MCF 10A (cell line): ENCODE measurements at regions not wholly inside any gene's neighbourhood (a gene's known extent, or its start where the extent isn't known, plus 50 kb on each side); places are given as distances from the start of the nearest gene placed in this dataset.

Experiments used
- BruUV-seq: library from RNA; stranded (reverse); fragments of 400-500 nt; replicated peaks from 2 replicates; lab custom pipeline; 2021; lab: Mats Ljungman, UMichigan
- CTCF ChIA-PET: fragments of 300-600 bp; sonication (Branson Sonifier 250); formaldehyde crosslinking; extraction: SDS; loops from one replicate; lab custom pipeline; 2021; ENCODE audit warnings: antibody characterized with exemption, inconsistent platforms; lab: Yijun Ruan, JAX
- POLR2A ChIA-PET: fragments of 300-600, 350-650 bp; sonication (Branson Sonifier 250); formaldehyde crosslinking; extraction: SDS; loops from one replicate; lab custom pipeline; 2020; ENCODE audit warnings: antibody characterized with exemption, inconsistent platforms; lab: Yijun Ruan, JAX
- DNase-seq: peaks from one replicate; pipeline ENCODE4 v3.0.0-alpha.2; 2018; ENCODE audit not compliant: unreplicated experiment
- H3K27ac Mint-ChIP-seq: one replicate; pipeline ENCODE4 v1.8.0; 2022; ENCODE audit warnings: mild to moderate bottlenecking, low read depth, mixed read lengths; ENCODE audit not compliant: unreplicated experiment
- H3K27me3 Mint-ChIP-seq: one replicate; pipeline ENCODE4 v1.8.0; 2022; ENCODE audit warnings: mixed read lengths; ENCODE audit not compliant: insufficient read depth, unreplicated experiment
- H3K36me3 Mint-ChIP-seq: one replicate; pipeline ENCODE4 v1.8.0; 2022; ENCODE audit warnings: mild to moderate bottlenecking, moderate library complexity, mixed read lengths; ENCODE audit not compliant: insufficient read depth, unreplicated experiment
- H3K4me1 Mint-ChIP-seq: one replicate; pipeline ENCODE4 v1.8.0; 2022; ENCODE audit warnings: mixed read lengths; ENCODE audit not compliant: insufficient read depth, unreplicated experiment
- H3K4me3 Mint-ChIP-seq: one replicate; pipeline ENCODE4 v1.8.0; 2022; ENCODE audit warnings: mild to moderate bottlenecking, moderate library complexity, mixed read lengths; ENCODE audit not compliant: unreplicated experiment
- H3K9me3 Mint-ChIP-seq: one replicate; pipeline ENCODE4 v1.8.0; 2022; ENCODE audit warnings: mixed read lengths; ENCODE audit not compliant: unreplicated experiment
- intact Hi-C: fragments of 100-400 bp; cut with micrococcal nuclease; formaldehyde crosslinking; loops from 2 replicates; pipeline ENCODE4 v1.14.1; 2022
- TF ChIP-seq, protein P1 (sequence below): fragments of 200-600 bp; IDR thresholded peaks from one replicate; pipeline ENCODE4 v1.8.0; 2022; ENCODE audit warnings: antibody characterized with exemption, mild to moderate bottlenecking; ENCODE audit not compliant: unreplicated experiment

DNA sequence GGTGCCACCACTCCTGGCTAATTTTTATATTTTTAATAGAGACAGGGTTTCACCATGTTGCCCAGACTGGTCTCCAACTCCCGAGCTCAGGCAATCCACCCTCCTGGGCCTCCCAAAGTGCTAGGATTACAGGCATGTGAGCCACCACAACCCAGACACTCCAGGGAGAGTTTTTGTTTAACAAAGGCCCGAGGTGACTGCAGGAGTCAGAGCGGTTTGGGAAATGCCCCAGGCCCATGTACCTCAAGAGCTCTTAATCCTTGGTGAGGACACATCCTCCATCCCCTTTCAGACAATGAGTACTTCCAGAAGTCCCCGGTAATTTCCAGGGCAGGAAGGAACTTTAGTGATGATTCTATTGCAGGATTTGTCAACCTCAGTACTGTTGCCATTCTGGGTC lies 176.0 kb downstream of the ESRRB start:
- Mint-ChIP-seq H3K27ac (no peak overlapping the region), H3K36me3 (no peaks in the 10 kb centered on the region), H3K9me3 (no peaks in the 10 kb centered on the region), H3K27me3 (no peaks in the 10 kb centered on the region), H3K4me1 (peaks cover 15% of the 10 kb centered on the region), H3K4me3 (no peak overlapping the region)
- no TSS peak for BruUV-seq
- ChIA-PET POLR2A (interaction anchor here (0.7 to 3.3 kb wide), 2 partner anchors 36 to 65 kb away, joined by 3 to 26 read pairs; no protein-coding TSS in a partner anchor), CTCF (interaction anchor here (0.7 to 1.0 kb wide), 4 partner anchors 11 to 104 kb away, joined by 3 to 4 read pairs (median 3); no protein-coding TSS in a partner anchor)
- TF ChIP-seq, protein P1, sequence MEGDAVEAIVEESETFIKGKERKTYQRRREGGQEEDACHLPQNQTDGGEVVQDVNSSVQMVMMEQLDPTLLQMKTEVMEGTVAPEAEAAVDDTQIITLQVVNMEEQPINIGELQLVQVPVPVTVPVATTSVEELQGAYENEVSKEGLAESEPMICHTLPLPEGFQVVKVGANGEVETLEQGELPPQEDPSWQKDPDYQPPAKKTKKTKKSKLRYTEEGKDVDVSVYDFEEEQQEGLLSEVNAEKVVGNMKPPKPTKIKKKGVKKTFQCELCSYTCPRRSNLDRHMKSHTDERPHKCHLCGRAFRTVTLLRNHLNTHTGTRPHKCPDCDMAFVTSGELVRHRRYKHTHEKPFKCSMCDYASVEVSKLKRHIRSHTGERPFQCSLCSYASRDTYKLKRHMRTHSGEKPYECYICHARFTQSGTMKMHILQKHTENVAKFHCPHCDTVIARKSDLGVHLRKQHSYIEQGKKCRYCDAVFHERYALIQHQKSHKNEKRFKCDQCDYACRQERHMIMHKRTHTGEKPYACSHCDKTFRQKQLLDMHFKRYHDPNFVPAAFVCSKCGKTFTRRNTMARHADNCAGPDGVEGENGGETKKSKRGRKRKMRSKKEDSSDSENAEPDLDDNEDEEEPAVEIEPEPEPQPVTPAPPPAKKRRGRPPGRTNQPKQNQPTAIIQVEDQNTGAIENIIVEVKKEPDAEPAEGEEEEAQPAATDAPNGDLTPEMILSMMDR, result no peak
- DNase-seq, result no peak
- intact Hi-C loops, result no loop called here

- ChIA-PET POLR2A (interaction anchor here (0.5 to 0.7 kb wide), 2 partner anchors 14 to 268 kb away, joined by 3 read pairs; no protein-coding TSS in a partner anchor), CTCF (no interaction called here)
These were observed 188.8 kb downstream of the ESRRB start for GRCh38 chr14:76564471-76565422.

GRCh38 chr14:76566439-76566838 lies 190.5 kb downstream of the ESRRB start:
- POLR2A ChIA-PET, result no interaction called here
- TF ChIP-seq, protein P1, result no peak
- Mint-ChIP-seq H3K27me3 (no peaks in the 10 kb centered on the region), H3K4me1 (peaks cover 8% of the 10 kb centered on the region), H3K36me3 (no peaks in the 10 kb centered on the region), H3K4me3 (no peak overlapping the region), H3K9me3 (no peaks in the 10 kb centered on the region), H3K27ac (no peak overlapping the region)
- no TSS peak for BruUV-seq
- CTCF ChIA-PET, result interaction anchor here (0.7 to 0.8 kb wide), 2 partner anchors 16 to 26 kb away, joined by 3 to 4 read pairs; no protein-coding TSS in a partner anchor
- intact Hi-C loops, result no loop called here
- no peak for DNase-seq

More at GRCh38 chr14:76564471-76565422, 188.8 kb downstream of the ESRRB start:
- Mint-ChIP-seq H3K9me3 (no peaks in the 10 kb centered on the region), H3K4me1 (peaks cover 8% of the 10 kb centered on the region), H3K36me3 (no peaks in the 10 kb centered on the region), H3K4me3 (no peak overlapping the region), H3K27me3 (no peaks in the 10 kb centered on the region), H3K27ac (no peak overlapping the region)
- TF ChIP-seq, protein P1, result no peak
- intact Hi-C loops, result no loop called here
- BruUV-seq, result no TSS peak
- DNase-seq, result peak; percentile 55

GRCh38 chr14:76574416-76575095 lies 186.7 kb upstream of the VASH1 start:
- DNase-seq, result no peak
- Mint-ChIP-seq H3K36me3 (no peaks in the 10 kb centered on the region), H3K27me3 (no peaks in the 10 kb centered on the region), H3K4me3 (no peak overlapping the region), H3K4me1 (peaks cover 16% of the 10 kb centered on the region), H3K9me3 (no peaks in the 10 kb centered on the region), H3K27ac (no peak overlapping the region)
- POLR2A ChIA-PET, result no interaction called here
- CTCF ChIA-PET, result no interaction called here
- TF ChIP-seq, protein P1, result no peak
- intact Hi-C loops, result no loop called here
- no TSS peak for BruUV-seq
